B cell (primary cell): ENCODE measurements at regions not wholly inside any gene's neighbourhood (a gene's known extent, or its start where the extent isn't known, plus 50 kb on each side); places are given as distances from the start of the nearest gene placed in this dataset.

Experiments
- EZH2 ChIP-seq: IDR thresholded peaks from 2 replicates; pipeline ENCODE4 v1.6.1; 2012; ENCODE audit warnings: borderline replicate concordance, low read depth, mild to moderate bottlenecking, moderate library complexity, low read length; ENCODE audit not compliant: insufficient read depth, poor library complexity, severe bottlenecking
- TF ChIP-seq, protein P1 (sequence below): fragments of 200-600 bp; IDR thresholded peaks from one replicate; pipeline ENCODE4 v1.8.0; 2022; ENCODE audit warnings: antibody characterized with exemption, mild to moderate bottlenecking

DNA sequence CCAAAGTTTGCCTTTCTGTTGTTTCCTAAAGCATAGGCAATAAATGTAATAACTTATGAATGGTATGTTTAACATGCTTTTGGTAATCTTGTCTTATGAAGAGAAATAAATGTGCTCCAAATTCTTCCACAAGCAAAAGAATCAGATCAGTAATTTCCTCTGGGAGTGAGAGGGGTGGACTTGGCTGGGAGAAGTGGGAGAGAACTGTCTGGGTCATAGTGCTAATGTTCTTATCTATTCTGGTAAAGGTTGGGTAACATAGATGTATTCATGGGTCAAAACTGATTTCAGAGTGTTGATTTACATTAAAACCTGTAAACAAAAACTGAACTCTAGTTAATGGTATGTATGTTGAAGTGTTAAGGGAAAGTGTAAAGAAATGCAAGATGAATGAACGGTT, 211.7 kb upstream of the IRS2 start:
- TF ChIP-seq, protein P1, sequence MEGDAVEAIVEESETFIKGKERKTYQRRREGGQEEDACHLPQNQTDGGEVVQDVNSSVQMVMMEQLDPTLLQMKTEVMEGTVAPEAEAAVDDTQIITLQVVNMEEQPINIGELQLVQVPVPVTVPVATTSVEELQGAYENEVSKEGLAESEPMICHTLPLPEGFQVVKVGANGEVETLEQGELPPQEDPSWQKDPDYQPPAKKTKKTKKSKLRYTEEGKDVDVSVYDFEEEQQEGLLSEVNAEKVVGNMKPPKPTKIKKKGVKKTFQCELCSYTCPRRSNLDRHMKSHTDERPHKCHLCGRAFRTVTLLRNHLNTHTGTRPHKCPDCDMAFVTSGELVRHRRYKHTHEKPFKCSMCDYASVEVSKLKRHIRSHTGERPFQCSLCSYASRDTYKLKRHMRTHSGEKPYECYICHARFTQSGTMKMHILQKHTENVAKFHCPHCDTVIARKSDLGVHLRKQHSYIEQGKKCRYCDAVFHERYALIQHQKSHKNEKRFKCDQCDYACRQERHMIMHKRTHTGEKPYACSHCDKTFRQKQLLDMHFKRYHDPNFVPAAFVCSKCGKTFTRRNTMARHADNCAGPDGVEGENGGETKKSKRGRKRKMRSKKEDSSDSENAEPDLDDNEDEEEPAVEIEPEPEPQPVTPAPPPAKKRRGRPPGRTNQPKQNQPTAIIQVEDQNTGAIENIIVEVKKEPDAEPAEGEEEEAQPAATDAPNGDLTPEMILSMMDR = no peak
- TF ChIP-seq EZH2 = no peak
